GM18502 (cell line): ENCODE measurements at regions not wholly inside any gene's neighbourhood (a gene's known extent, or its start where the extent isn't known, plus 50 kb on each side); places are given as distances from the start of the nearest gene placed in this dataset.

Experiments
- ATAC-seq: cut with Tn5 transposase; IDR thresholded peaks from one replicate; pipeline ENCODE4 v1.9.1; 2021; ENCODE audit warnings: mild to moderate bottlenecking; ENCODE audit not compliant: unreplicated experiment, poor library complexity

DNA sequence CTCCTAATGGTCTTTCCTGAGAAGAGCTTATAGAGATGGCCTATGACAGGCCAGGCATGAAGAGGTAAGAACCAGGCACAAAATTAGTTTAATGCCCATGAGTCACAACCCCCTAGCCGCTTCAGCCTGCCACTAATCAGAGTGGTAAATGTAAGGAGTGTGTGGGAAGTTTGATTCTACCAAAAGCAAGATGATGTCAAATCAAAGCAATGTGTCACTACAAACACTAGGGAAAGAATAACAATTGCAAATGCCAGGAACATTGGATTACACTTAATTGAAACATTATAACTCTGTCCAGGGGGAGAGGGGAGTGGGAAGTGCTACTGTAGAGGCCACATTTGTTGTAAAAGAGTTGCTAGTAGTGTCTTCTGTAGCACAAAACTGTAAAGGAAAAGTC is 596.6 kb upstream of the AGTR1 start:
- no peak for ATAC-seq

DNA sequence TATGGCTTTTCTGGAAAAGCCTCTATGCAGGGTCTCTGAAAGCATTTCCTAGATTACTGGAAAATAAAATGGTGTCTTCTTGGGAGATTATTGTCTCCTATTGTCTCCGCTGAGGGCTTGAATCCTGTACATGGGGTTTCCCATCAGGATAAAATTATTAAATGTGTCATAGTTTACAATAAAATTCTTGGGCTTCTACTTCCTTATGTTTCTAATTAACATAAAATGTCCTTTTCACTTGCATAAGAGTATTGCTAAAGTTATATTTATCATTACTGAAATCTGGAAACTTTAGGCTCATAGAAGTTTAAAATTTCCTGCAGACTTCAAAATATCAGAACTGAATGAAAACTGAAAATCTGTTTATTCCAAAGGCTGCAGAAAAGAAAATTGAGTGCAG is 595.5 kb upstream of the AGTR1 start:
- no peak for ATAC-seq

DNA sequence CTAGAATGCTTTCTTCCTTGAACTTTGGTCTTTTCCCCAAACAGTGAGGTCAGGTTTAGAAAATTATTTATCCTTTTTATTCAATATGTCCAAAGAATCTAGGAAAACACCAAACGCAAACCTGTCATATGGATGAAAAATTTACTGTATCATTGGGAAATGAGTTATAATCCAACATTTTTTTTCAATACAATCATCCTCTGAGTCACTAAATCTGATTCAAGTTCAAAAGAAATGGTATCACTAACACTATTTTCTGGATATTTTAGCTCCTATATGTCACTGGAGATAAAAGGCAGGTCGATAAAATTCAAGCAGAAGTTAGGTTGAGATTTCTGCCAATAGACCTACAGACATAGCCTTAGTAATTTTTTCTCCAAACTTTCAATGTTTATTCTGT is 591.6 kb upstream of the AGTR1 start:
- no peak for ATAC-seq

DNA sequence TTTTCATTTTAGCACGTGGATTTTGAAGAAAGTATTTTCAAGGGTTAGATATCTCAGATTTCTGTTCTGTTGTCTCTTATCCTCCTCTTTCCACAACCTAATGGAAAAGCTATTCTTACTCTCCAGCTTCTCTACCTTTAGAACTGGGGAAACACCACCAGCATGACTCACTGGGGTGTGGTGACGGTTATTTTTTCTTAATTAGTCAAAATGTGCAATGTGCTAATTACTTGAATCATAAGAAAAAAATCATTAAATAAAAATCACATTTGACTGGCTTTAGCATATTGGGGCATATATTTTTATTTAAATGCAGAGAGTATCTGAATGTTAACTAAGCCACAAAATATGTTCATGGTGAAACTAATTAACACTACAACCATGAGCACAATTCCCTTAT is 570.7 kb upstream of the AGTR1 start:
- no peak for ATAC-seq

DNA sequence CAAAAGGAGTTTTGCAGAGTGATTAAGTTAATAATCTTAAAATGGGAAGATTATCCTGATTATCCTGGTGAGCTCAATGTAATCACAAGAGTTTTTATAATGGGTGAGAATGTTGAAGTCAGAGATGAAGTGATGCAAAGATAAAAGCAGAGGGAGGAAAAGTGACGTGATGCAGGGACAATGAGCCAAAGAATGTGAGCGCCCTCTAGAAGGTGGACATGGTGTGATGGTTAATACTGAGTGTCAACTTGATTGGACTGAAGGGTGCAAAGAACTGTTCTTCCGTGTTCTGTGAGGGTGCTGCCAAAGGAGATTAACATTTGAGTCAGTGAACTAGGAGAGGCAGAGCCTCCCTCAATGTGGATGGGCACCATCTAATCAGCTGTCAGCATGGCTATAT is 569.6 kb upstream of the AGTR1 start:
- ATAC-seq, result no peak

DNA sequence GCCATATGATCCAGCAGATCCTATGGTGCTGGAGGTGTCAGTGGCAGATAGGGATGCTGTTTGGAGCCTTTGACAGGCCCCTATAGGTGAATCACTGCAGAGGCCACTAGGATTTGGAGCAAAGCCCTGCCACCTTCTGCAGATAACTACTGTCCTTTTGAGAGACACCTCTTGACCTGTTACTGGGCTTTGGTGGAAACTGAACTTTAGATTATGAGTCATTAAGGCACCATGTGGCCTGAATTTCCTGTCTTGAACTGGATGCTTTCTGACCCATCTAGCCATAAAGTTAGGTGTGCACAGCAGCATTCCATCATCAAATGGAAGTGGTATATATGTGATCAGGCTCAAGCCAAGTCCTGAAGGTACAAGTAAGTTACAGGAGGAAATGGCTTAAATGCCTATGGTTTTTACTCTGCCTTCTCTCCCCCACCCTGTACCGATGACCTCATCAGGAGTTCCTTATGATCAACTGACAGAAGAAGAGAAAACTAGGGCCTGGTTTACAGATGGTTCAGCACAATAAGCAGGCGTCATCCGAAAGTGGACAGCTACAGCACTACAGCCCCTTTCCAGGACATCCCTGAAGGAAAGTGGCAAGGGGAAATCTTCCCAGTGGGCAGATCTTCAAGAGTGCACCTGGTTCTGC is 565.6 kb upstream of the AGTR1 start:
- ATAC-seq, result no peak

DNA sequence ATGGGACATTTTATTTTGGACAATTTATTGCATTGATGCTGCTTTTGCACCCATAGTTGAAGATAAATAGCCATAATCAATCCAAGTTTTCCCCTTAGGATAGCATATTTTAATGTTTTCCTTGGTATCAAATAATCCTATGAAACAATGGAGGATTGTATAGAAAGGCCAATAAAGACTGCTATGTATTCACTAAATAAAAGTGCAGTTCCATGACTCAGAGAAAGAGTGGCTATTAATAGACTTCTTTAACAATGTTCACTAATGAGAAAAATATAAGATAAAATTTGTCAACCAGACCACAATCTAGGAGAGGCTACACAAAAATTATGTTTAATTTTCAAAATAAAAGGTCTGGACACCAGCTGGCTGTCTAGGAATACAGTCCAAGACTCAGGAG is 560.9 kb upstream of the AGTR1 start:
- no peak for ATAC-seq

DNA sequence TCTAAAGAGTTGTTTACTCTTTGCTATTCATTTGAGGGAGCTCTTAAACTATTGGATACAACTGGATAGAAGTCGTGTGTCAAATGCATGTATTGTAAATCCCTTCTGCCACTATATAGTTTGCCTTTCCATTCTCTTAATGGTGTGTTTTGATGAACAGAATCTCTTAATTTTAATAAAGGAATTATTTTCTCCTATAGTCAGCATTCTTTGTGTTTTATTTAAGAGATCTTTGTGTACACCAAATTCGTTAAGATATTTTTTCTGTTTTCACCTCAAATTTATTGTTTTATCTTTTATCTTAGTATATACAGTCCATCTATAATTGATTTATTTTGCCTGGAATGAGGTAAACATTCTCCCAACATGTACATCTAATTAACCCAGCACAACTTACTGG is 551.5 kb upstream of the AGTR1 start:
- ATAC-seq, result no peak

DNA sequence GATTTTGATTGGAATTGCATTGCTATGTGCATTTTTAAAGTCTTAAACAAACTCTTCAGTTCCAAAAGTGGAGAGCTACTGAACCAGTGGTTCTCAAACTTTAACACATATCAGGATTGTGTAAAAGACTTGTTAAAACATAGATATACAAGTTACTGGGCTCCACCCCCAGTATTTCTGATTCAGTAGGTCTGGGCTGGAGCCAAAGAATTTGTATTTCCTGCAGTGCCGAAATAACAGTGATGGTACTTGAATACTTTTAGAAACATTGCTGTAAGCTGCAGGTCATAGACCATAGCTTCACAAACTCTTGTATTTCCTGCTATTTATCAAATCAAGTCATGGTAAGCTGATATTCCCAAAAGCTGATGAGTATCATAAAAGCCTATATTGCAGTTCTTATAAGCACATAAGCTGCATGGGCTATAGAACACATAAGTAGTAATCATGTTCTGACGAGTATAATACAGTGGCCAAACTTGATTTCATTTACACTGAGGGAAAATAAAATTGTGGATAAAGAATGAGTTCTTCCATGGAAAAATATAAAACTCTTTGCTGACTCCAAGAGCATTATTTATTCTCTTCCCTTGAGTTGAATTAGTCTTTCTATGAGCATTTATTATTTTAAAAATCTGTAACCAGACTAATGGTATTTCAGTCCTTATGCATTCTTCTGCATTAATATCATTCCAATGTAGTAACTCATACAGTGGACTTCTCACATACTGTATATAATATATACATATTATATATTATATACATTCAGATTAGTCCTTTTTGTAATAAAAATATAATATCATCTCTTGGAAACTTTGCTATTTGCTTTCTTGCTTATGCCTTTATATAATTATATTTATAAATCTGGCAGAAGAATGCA is 550.5 kb upstream of the AGTR1 start:
- ATAC-seq, result no peak

DNA sequence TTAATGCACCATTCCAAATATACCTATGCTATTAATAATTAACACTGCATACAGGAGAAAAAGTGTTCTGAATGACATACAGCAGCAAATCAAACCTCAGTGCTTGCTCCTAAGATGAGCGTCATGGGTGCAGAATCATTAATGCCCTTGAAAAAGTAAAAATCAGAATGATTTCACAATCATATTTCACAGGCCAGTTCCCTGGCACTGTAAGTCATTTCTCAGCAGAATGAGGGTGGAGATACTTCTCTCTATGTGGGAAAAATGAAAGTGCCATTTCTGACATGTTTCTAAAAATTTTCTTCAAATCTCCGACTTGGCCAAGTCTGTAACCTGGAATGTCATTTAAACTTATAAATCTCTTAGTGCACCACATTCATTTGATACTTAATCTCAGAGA is 549.8 kb upstream of the AGTR1 start:
- no peak for ATAC-seq

DNA sequence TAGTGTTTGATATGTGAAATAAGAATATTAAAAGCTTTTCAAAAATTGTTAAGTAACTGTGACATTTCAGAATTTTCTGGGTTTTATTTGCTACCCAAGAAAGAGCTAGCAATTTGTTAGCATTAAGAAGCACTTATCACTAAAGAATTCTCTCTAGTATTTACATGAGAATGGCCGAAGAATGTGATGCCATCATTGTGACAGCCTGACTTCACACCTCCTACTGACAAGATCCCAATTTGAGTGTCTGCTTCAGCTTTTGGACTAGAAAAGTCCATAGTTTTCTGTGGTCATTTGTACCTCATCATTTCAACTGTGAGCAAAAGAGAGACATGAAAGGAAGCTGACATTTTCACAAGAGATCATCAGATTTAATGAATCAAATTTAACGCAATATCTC is 548.1 kb upstream of the AGTR1 start:
- ATAC-seq, result no peak

DNA sequence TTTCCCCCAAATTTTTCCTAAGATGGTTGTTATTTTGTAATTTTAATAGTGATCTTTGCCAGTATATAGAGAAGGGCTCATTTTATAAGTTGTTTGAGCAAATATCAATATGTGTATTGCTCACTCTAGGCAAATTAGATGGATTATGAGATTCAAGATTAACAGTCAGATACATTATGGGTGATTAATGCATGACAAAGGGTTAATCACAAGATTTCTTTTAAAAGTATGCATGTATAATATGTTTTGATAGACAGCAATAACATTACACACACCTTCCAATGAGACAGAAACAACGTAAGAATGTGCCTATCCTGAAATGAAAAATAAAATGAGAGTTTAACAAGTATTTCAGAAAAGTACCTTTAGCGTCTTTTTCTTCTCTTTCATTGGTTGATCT is 547.6 kb upstream of the AGTR1 start:
- ATAC-seq, result no peak

DNA sequence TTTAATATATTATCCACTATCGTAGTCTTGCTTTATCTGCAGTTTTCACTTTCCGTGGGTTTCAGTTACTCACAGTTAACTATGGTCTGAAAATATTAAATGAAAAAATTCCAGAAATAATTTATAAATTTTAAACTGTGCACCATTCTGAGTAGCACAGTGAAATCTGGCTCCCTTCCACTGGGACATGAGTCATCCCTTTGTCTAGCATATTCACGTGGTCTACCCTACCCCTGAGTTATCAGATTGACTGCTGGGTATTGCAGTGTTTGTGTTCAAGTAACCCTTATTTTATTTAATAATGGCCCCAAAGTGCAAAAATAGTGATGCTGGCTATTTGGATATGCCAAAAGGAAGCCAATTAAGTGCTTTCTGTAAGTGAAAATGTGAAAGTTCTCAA is 539.5 kb upstream of the AGTR1 start:
- no peak for ATAC-seq

DNA sequence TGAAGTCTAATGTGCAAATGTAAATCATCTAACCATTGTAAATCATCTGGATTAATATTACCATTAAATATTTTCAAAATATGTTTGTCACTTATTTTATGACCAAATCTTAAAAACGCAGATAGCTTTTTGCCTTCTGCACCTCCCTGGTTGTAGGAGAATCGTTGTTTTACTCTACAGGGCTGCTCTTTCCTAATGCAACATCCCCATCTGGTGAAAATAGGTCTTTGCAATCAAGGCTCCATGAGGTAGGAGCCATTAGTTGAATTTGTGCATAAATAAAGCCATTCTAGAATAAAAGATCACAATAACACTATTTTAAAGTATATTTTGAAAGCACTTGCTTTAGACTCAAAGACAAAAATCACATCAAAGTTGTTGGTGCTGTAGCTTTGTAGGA is 535.6 kb upstream of the AGTR1 start:
- ATAC-seq, result no peak

DNA sequence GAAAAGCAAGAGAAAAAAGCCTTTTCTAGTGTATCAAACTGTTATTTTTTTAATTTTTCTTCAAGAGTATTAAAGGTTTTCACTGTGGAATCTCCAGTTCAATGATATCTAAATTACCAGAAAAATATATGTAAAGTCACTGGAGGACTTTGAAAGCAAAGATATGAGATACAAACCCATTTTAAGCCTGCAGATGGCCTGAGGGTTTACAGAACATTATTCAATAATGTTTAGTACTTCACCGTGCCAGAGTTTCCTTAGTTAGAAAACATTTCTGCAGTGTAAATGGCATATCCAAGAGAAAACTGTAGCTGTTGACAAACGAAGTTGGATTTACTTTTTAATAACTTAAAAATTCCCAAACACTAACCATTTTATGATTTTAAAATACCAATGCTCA is 529.4 kb upstream of the AGTR1 start:
- no peak for ATAC-seq

DNA sequence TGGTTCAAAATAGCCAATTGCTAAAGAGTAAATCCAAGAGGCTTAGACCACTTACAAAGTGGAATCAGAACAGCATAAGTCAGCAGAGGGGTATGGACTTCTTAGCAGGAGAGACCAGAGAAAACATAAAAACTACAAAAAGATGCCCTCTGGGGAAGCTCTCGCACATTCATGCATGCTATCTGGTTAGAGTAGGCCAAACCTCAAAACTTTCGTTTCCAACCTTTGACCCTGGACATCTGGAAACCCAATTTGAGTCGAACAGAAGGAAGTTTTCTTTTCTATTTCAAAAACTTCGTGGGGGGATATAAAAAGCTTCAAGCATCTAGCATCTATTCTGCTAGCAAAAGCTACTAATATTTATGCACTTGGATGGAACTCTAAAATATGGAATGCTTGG is 523.9 kb upstream of the AGTR1 start:
- no peak for ATAC-seq

DNA sequence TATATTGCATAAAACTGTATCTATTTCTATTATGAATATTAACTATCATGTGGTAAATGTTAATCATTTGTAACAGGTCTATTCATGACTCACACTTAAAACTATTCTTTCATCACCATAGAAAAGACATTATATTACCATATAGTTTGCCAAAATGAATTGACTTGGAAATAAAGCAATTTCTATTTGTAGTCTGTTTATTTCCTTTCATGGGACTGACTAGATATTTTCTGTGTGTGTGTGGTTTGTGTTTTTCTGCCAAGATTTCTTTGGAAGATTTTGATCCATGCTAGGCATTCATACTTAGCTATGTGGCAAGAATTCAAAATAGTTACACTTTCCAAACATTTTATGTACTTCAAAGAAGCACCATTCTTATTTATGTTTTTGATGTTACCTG is 522.5 kb upstream of the AGTR1 start:
- no peak for ATAC-seq

DNA sequence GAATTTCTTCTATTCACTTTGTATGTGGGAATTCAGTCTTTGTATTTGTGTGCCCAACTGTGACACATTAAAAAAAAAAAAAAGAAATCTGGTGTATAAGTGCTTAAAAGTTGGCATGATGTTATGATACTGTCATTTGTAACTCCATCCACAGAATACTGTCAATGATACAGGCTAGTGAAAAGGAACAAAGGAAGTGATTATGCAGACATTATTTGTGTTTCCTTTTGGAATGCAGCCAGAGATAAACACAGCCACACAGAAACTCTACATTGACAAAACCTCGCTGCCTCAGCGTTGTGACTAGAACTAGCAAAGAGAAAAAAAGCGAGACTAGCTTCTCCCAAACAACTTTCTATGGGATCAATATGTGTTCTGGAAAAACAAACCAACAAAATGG is 519.2 kb upstream of the AGTR1 start:
- ATAC-seq, result no peak

DNA sequence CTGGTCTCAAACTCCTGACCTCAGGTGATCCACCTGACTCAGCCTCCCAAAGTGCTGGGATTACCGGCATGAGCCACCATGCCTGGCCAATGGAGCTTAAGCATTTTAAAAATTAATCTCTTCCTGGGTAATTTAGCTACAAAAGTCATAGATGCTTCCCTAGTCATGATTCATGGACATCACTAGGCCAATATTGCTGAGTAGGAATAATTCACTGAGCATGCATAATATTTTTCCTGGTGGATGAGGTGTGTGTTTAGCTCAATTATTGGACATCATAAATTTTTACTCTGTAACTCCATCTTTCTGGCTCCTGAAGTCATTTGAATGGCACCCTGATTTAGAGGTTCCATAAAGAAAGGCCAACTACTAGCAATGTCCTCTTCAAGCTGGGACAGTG is 512.9 kb upstream of the AGTR1 start:
- ATAC-seq, result no peak

DNA sequence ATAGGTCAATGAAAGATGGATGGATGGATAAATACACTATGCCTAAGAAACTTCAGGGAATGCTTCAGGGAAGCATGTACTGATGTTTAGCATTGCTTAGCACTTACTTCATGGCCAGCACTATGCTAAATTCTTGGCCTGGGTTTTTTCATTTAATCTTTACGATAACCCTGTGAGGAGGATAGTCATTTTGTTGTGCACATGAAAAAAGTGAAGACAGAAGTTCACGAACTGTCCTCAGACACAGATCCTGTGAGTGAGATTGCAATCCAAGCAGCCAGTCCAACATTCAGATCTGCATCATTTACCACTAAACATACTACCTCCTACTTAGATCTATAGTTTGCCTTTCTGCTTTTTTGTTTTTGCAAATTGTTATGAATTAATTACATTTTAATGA is 510.8 kb upstream of the AGTR1 start:
- ATAC-seq, result no peak

DNA sequence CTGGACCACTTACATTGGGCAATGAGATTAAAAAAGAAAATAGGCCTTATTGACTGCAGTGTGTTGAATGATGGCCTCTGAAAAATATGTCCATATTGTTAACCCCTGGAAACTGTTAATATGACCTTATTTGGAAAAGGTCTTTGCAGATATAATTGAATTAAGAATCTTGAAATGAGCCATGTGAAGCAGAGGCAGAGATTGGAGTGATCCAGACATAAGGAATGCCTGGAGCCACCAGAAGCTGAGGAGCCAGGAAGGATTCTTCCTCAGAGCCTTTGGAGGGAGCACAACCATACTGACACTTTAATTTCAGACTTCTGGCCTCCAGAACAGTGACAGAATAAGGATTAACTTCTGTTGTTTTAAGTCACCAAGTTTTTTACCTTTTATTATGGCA is 510.4 kb upstream of the AGTR1 start:
- ATAC-seq, result no peak

DNA sequence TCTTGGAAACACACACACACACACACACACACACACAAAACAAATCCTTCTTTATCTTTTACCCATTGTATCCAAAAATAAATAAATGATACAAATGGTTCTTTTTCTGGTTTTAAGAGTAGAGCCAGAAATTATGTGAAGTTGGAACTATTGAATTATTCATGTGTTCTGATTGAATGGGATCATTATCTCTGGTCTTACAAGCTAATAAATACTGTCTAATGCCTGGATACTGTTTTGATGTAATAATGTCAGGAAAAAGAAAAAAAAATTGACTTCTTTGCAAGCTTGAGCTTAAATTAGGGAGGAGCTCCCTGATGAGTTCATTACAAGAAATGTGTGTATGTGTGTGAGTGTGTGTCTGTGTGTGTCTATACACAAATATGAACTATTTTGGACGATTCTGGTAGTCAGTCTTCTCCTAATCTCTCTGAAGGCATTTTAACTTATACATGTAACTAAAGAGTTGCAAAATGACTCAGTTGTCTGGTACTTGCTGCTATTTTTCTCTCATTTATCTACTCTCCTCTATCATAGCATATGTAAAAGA is 507.2 kb upstream of the AGTR1 start:
- ATAC-seq, result no peak
